CD4-positive, alpha-beta memory T cell (primary cell): ENCODE measurements at regions not wholly inside any gene's neighbourhood (a gene's known extent, or its start where the extent isn't known, plus 50 kb on each side); places are given as distances from the start of the nearest gene placed in this dataset.
"Not testable (repeated sequence)": the region's sequence is repeated elsewhere in the genome, so short reads cannot be mapped to it uniquely, and the experiment has no call there.

ENCODE experiments used
- CTCF ChIA-PET: fragments of 350-600 bp; sonication (Branson Sonifier 250); formaldehyde crosslinking; loops from one replicate; lab custom pipeline; 2021; ENCODE audit warnings: inconsistent platforms; ENCODE audit not compliant: partially characterized antibody; lab: Charles Lee
- POLR2A ChIA-PET: fragments of 350-600 bp; sonication (Branson Sonifier 250); formaldehyde crosslinking; loops from one replicate; lab custom pipeline; 2021; ENCODE audit not compliant: partially characterized antibody; lab: Charles Lee
- DNase-seq, 5 donors: peaks; one replicate each; pipeline versions ENCODE4 v3.0.0 to v3.0.0-alpha.2; 2020 to 2022; ENCODE audit warnings: mixed read lengths in 1 of 5
- H3K27ac ChIP-seq: one replicate; pipeline ENCODE4 v1.7.0; 2013; ENCODE audit warnings: low read depth, low read length
- H3K27me3 ChIP-seq: 2 replicates; pipeline ENCODE4 v1.7.0; 2013; ENCODE audit warnings: mild to moderate bottlenecking, low read length, moderate library complexity; ENCODE audit not compliant: insufficient read depth
- H3K36me3 ChIP-seq: 2 replicates; pipeline ENCODE4 v1.7.0; 2013; ENCODE audit warnings: mild to moderate bottlenecking, low read length, moderate library complexity; ENCODE audit not compliant: insufficient read depth
- H3K4me1 ChIP-seq: 2 replicates; pipeline ENCODE4 v1.7.0; 2013; ENCODE audit warnings: mild to moderate bottlenecking, low read length, moderate library complexity; ENCODE audit not compliant: insufficient read depth
- H3K4me3 ChIP-seq, 2 donors: one replicate each; pipeline ENCODE4 v1.7.0; 2013; ENCODE audit warnings: low read length in 2 of 2, mild to moderate bottlenecking in 1 of 2
- H3K9me3 ChIP-seq, 2 donors: one replicate each; pipeline ENCODE4 v1.7.0; 2013; ENCODE audit warnings: low read length in 2 of 2, control low read depth in 1 of 2; ENCODE audit not compliant: control insufficient read depth in 1 of 2
- H3K27ac Mint-ChIP-seq, 7 donors: one replicate each; pipeline ENCODE4 v1.8.0; 2020 to 2021; ENCODE audit warnings: mixed read lengths in 7 of 7, mild to moderate bottlenecking in 6 of 7, inconsistent platforms in 3 of 7, moderate library complexity in 3 of 7
- H3K27me3 Mint-ChIP-seq, 2 donors: one replicate each; pipeline ENCODE4 v1.8.0; 2020 to 2021; ENCODE audit warnings: mixed read lengths in 2 of 2
- H3K36me3 Mint-ChIP-seq, 2 donors: one replicate each; pipeline ENCODE4 v1.8.0; 2020 to 2021; ENCODE audit warnings: mixed read lengths in 2 of 2, inconsistent platforms in 1 of 2, mild to moderate bottlenecking in 1 of 2
- H3K4me1 Mint-ChIP-seq, 4 donors: one replicate each; pipeline ENCODE4 v1.8.0; 2020 to 2021; ENCODE audit warnings: mixed read lengths in 4 of 4, mild to moderate bottlenecking in 1 of 4
- H3K4me3 Mint-ChIP-seq, 8 donors: one replicate each; pipeline ENCODE4 v1.8.0; 2020 to 2021; ENCODE audit warnings: mixed read lengths in 8 of 8, mild to moderate bottlenecking in 7 of 8, moderate library complexity in 6 of 8, inconsistent platforms in 3 of 8
- H3K9me3 Mint-ChIP-seq, 8 donors: one replicate each; pipeline ENCODE4 v1.8.0; 2020 to 2021; ENCODE audit warnings: mixed read lengths in 8 of 8, mild to moderate bottlenecking in 5 of 8, inconsistent platforms in 3 of 8, moderate library complexity in 1 of 8
- intact Hi-C: fragments of 100-400 bp; cut with micrococcal nuclease; formaldehyde crosslinking; loops from one replicate; pipeline ENCODE4 v1.15.1; 2023

GRCh38 chr1:96521994-96522760 is 199.4 kb upstream of the PTBP2 start:
- intact Hi-C loops, result no loop called here
- no peaks in the 10 kb centered on the region for H3K27me3 ChIP-seq
- no peaks in the 10 kb centered on the region for H3K36me3 ChIP-seq
- no peak overlapping the region for H3K4me3 Mint-ChIP-seq
- POLR2A ChIA-PET, result no interaction called here
- H3K36me3 Mint-ChIP-seq, result no peaks in the 10 kb centered on the region
- H3K4me1 ChIP-seq, result no peaks in the 10 kb centered on the region
- no peak for DNase-seq
- H3K27ac Mint-ChIP-seq, result no peak overlapping the region
- peaks cover 0 to 3% (median under 1%) of the 10 kb centered on the region in 8 donors for H3K9me3 Mint-ChIP-seq
- H3K27ac ChIP-seq, result no peak overlapping the region
- H3K4me1 Mint-ChIP-seq, result no peaks in the 10 kb centered on the region
- peaks cover 0 to 3% of the 10 kb centered on the region in 2 donors for H3K27me3 Mint-ChIP-seq
- H3K9me3 ChIP-seq, result no peaks in the 10 kb centered on the region
- CTCF ChIA-PET, result no interaction called here
- no peak overlapping the region for H3K4me3 ChIP-seq

GRCh38 chr1:96522927-96523326 is 198.7 kb upstream of the PTBP2 start:
- Histone ChIP-seq H3K9me3 (no peaks in the 10 kb centered on the region), H3K27ac (no peak overlapping the region), H3K4me1 (no peaks in the 10 kb centered on the region), H3K27me3 (no peaks in the 10 kb centered on the region), H3K36me3 (no peaks in the 10 kb centered on the region), H3K4me3 (no peak overlapping the region)
- Mint-ChIP-seq H3K9me3 (peaks cover 0 to 6% (median 2%) of the 10 kb centered on the region in 8 donors), H3K36me3 (no peaks in the 10 kb centered on the region), H3K4me1 (no peaks in the 10 kb centered on the region), H3K4me3 (no peak overlapping the region), H3K27me3 (peaks cover 0 to 3% of the 10 kb centered on the region in 2 donors), H3K27ac (no peak overlapping the region)
- no peak for DNase-seq
- POLR2A ChIA-PET, result no interaction called here
- intact Hi-C loops, result no loop called here
- CTCF ChIA-PET, result no interaction called here

- no peak for DNase-seq
- peaks cover 5 to 17% (median 12%) of the 10 kb centered on the region in 8 donors for H3K9me3 Mint-ChIP-seq
- H3K4me3 Mint-ChIP-seq, result no peak overlapping the region
- CTCF ChIA-PET, result no interaction called here
- Histone ChIP-seq H3K4me3 (no peak overlapping the region), H3K9me3 (no peaks in the 10 kb centered on the region), H3K27me3 (no peaks in the 10 kb centered on the region), H3K27ac (no peak overlapping the region), H3K36me3 (no peaks in the 10 kb centered on the region), H3K4me1 (no peaks in the 10 kb centered on the region)
- POLR2A ChIA-PET, result no interaction called here
- no peaks in the 10 kb centered on the region for H3K4me1 Mint-ChIP-seq
- no peak overlapping the region for H3K27ac Mint-ChIP-seq
- intact Hi-C loops, result no loop called here
- peaks cover 0 to 3% of the 10 kb centered on the region in 2 donors for H3K27me3 Mint-ChIP-seq
- no peaks in the 10 kb centered on the region for H3K36me3 Mint-ChIP-seq
Observed at GRCh38 chr1:96524100-96524499, 197.5 kb upstream of the PTBP2 start.

GRCh38 chr1:96525657-96526557 is 195.7 kb upstream of the PTBP2 start:
- Mint-ChIP-seq H3K36me3 (no peaks in the 10 kb centered on the region), H3K27ac (no peak overlapping the region), H3K4me1 (no peaks in the 10 kb centered on the region), H3K27me3 (no peaks in the 10 kb centered on the region), H3K9me3 (peaks cover 5 to 21% (median 13%) of the 10 kb centered on the region in 8 donors), H3K4me3 (no peak overlapping the region)
- no peak overlapping the region for H3K27ac ChIP-seq
- no peak for DNase-seq
- intact Hi-C loops, result no loop called here
- H3K27me3 ChIP-seq, result no peaks in the 10 kb centered on the region
- ChIA-PET POLR2A (no interaction called here), CTCF (no interaction called here)
- no peak overlapping the region for H3K4me3 ChIP-seq
- H3K9me3 ChIP-seq, result no peaks in the 10 kb centered on the region
- H3K4me1 ChIP-seq, result no peaks in the 10 kb centered on the region
- H3K36me3 ChIP-seq, result no peaks in the 10 kb centered on the region

- H3K36me3 ChIP-seq, H3K9me3 ChIP-seq, POLR2A ChIA-PET, CTCF ChIA-PET, DNase-seq, H3K4me1 Mint-ChIP-seq, H3K4me3 ChIP-seq, H3K27me3 ChIP-seq, H3K27ac ChIP-seq, H3K4me3 Mint-ChIP-seq, H3K36me3 Mint-ChIP-seq, H3K4me1 ChIP-seq, H3K27ac Mint-ChIP-seq, H3K27me3 Mint-ChIP-seq, intact Hi-C loops: not testable (repeated sequence)
- H3K9me3 Mint-ChIP-seq, result peaks cover 6 to 23% (median 16%) of the 10 kb centered on the region in 8 donors
Observed at GRCh38 chr1:96528672-96529071, 192.9 kb upstream of the PTBP2 start.

GRCh38 chr1:96533820-96534219 is 187.8 kb upstream of the PTBP2 start:
- no peaks in the 10 kb centered on the region for H3K36me3 Mint-ChIP-seq
- CTCF ChIA-PET, result no interaction called here

GRCh38 chr1:96536581-96536980 is 185.0 kb upstream of the PTBP2 start:
- ChIA-PET POLR2A (no interaction called here), CTCF (no interaction called here)
- Mint-ChIP-seq H3K27ac (no peak overlapping the region), H3K4me1 (no peaks in the 10 kb centered on the region), H3K27me3 (peaks cover 0 to 1% of the 10 kb centered on the region in 2 donors), H3K9me3 (peaks cover 0 to 3% (median 0%) of the 10 kb centered on the region in 8 donors), H3K4me3 (no peak overlapping the region), H3K36me3 (no peaks in the 10 kb centered on the region)
- Histone ChIP-seq H3K27ac (no peak overlapping the region), H3K4me3 (no peak overlapping the region), H3K36me3 (no peaks in the 10 kb centered on the region), H3K4me1 (no peaks in the 10 kb centered on the region), H3K9me3 (no peaks in the 10 kb centered on the region), H3K27me3 (no peaks in the 10 kb centered on the region)
- intact Hi-C loops, result loop anchor here (10.0 kb wide), 1 partner anchor 1518 kb away; no protein-coding TSS in a partner anchor
- no peak for DNase-seq

More at GRCh38 chr1:96533820-96534219, 187.8 kb upstream of the PTBP2 start:
- Mint-ChIP-seq H3K27ac (no peak overlapping the region), H3K4me3 (no peak overlapping the region), H3K9me3 (peaks cover 0 to 13% (median 6%) of the 10 kb centered on the region in 8 donors), H3K27me3 (peaks cover 0 to 1% of the 10 kb centered on the region in 2 donors), H3K4me1 (no peaks in the 10 kb centered on the region)
- intact Hi-C loops, result loop anchor here (10.0 kb wide), 1 partner anchor 1521 kb away; no protein-coding TSS in a partner anchor
- Histone ChIP-seq H3K9me3 (no peaks in the 10 kb centered on the region), H3K27me3 (no peaks in the 10 kb centered on the region), H3K4me3 (no peak overlapping the region), H3K27ac (no peak overlapping the region), H3K4me1 (no peaks in the 10 kb centered on the region), H3K36me3 (no peaks in the 10 kb centered on the region)
- no peak for DNase-seq
- POLR2A ChIA-PET, result no interaction called here
